Posterior vena cava (tissue), 2 donors: ENCODE measurements at regions not wholly inside any gene's neighbourhood (a gene's known extent, or its start where the extent isn't known, plus 50 kb on each side); places are given as distances from the start of the nearest gene placed in this dataset.
"Not testable (repeated sequence)": the region's sequence is repeated elsewhere in the genome, so short reads cannot be mapped to it uniquely, and the experiment has no call there.

Experiments used
- DNase-seq: peaks from one replicate; pipeline ENCODE4 v3.0.0-alpha.2; 2020; ENCODE audit warnings: low spot score
- intact Hi-C, 2 donors: fragments of 100-400 bp; cut with DNase I; formaldehyde crosslinking; loops; one replicate each; pipeline versions ENCODE4 v1.14.1 to v1.14.2; 2022 to 2023
- donor health status: DM: yes; HTN: yes; CAD: no.
- donor health status: DM: yes; HTN: yes; CAD: no.

- DNase-seq = no peak
- intact Hi-C loops = no loop called here
These were observed 121.7 kb downstream of the GLRX3 start for GRCh38 chr10:130257897-130258296.

GRCh38 chr10:130259380-130259779 lies 123.2 kb downstream of the GLRX3 start:
- intact Hi-C loops = no loop called here
- no peak for DNase-seq

- intact Hi-C loops = no loop called here
- no peak for DNase-seq
These were observed 125.1 kb downstream of the GLRX3 start for GRCh38 chr10:130261306-130261705.

- intact Hi-C loops = no loop called here
- DNase-seq = no peak
These were observed 125.6 kb downstream of the GLRX3 start for GRCh38 chr10:130261766-130262165.

- DNase-seq = no peak
- intact Hi-C loops = no loop called here
These were observed 127.1 kb downstream of the GLRX3 start for GRCh38 chr10:130263289-130263688.

GRCh38 chr10:130265542-130265941 lies 129.4 kb downstream of the GLRX3 start:
- intact Hi-C loops = no loop called here
- DNase-seq = no peak

GRCh38 chr10:130282492-130283218 lies 146.5 kb downstream of the GLRX3 start:
- no peak for DNase-seq
- intact Hi-C loops = no loop called here

GRCh38 chr10:130283219-130283545 lies 147.0 kb downstream of the GLRX3 start:
- DNase-seq = no peak
- intact Hi-C loops = no loop called here

- DNase-seq, intact Hi-C loops: not testable (repeated sequence)
These were observed 159.6 kb downstream of the GLRX3 start for GRCh38 chr10:130295761-130296160.

GRCh38 chr10:130300608-130301020 lies 164.4 kb downstream of the GLRX3 start:
- intact Hi-C loops = no loop called here

GRCh38 chr10:130301021-130301892 lies 165.1 kb downstream of the GLRX3 start:
- intact Hi-C loops = no loop called here
- DNase-seq = peak; percentile 94

More at GRCh38 chr10:130300608-130301020, 164.4 kb downstream of the GLRX3 start:
- peak; percentile 90 for DNase-seq

- intact Hi-C loops = no loop called here
- no peak for DNase-seq
These were observed 190.8 kb downstream of the GLRX3 start for GRCh38 chr10:130326954-130327353.

GRCh38 chr10:130329792-130330191 lies 193.6 kb downstream of the GLRX3 start:
- intact Hi-C loops = no loop called here
- DNase-seq = no peak

GRCh38 chr10:130333185-130333584 lies 197.0 kb downstream of the GLRX3 start:
- DNase-seq = no peak
- intact Hi-C loops = no loop called here

- intact Hi-C loops = no loop called here
- no peak for DNase-seq
These were observed 199.1 kb downstream of the GLRX3 start for GRCh38 chr10:130335336-130335735.

- no peak for DNase-seq
- intact Hi-C loops = no loop called here
These were observed 200.6 kb downstream of the GLRX3 start for GRCh38 chr10:130336617-130337304.

GRCh38 chr10:130337305-130337640 lies 201.1 kb downstream of the GLRX3 start:
- intact Hi-C loops = no loop called here
- DNase-seq = no peak

- no peak for DNase-seq
These were observed 201.8 kb downstream of the GLRX3 start for GRCh38 chr10:130337696-130338635.

GRCh38 chr10:130338636-130339024 lies 202.4 kb downstream of the GLRX3 start:
- DNase-seq = no peak
- intact Hi-C loops = no loop called here

More at GRCh38 chr10:130337696-130338635, 201.8 kb downstream of the GLRX3 start:
- intact Hi-C loops = no loop called here
